ENCODE measurements at regions not wholly inside any gene's neighbourhood (a gene's known extent, or its start where the extent isn't known, plus 50 kb on each side); places are given as distances from the start of the nearest gene placed in this dataset.
A peak's percentile ranks its signal among the peaks of the same experiment; 100 is the strongest.

GRCh38 chr5:90264689-90265544, 144.6 kb downstream of the CETN3 start:
- H4K8ac ChIP-seq (ENCODE audit: low read depth, low read length): no peak overlapping the region
- no peak overlapping the region for H3K4me2 ChIP-seq (ENCODE audit: insufficient read depth, low read length, poor library complexity, severe bottlenecking)
- no peak overlapping the region for H3K4ac ChIP-seq (ENCODE audit: low read length)
- H3K4me3 ChIP-seq (ENCODE audit: low read length in 2 of 2): no peak overlapping the region
- no peak overlapping the region for H3K23ac ChIP-seq (ENCODE audit: low read depth, low read length, poor library complexity)
- no peaks in the 10 kb centered on the region for H3K27me3 ChIP-seq (ENCODE audit: control insufficient read depth in 3 of 3, insufficient read depth in 3 of 3, low read depth in 1 of 3, low read length in 3 of 3)
- H2BK15ac ChIP-seq (ENCODE audit: low read length): no peak overlapping the region
- no peaks in the 10 kb centered on the region for H3K36me3 ChIP-seq (replicated peaks in 1 of 2; ENCODE audit: control insufficient read depth in 2 of 2, insufficient read depth in 2 of 2, low read length in 2 of 2)
- H2BK120ac ChIP-seq (ENCODE audit: low read depth, low read length): no peak overlapping the region
- H2BK5ac ChIP-seq (ENCODE audit: low read length): no peak overlapping the region
- H3K4me1 ChIP-seq (ENCODE audit: control insufficient read depth in 2 of 2, insufficient read depth in 1 of 2, low read depth in 1 of 2, low read length in 2 of 2): peaks cover 4% of the 10 kb centered on the region in 2 donors
- H3K27ac ChIP-seq (replicated peaks; ENCODE audit: low read length): no peak overlapping the region
- H3K9me3 ChIP-seq (replicated peaks in 1 of 2; ENCODE audit: control insufficient read depth in 2 of 2, insufficient read depth in 1 of 2, low read depth in 1 of 2, low read length in 2 of 2): no peaks in the 10 kb centered on the region
- H3K18ac ChIP-seq (ENCODE audit: low read length): no peak overlapping the region
- no peak overlapping the region for H2BK12ac ChIP-seq (ENCODE audit: low read length)
- WGBS, 2 donors (ENCODE audit: extremely low coverage in 2 of 2, insufficient read length in 2 of 2, insufficient replicate concordance in 1 of 2): no CpG with 5 or more reads among the region's 9 CpGs
- H3K9ac ChIP-seq (ENCODE audit: low read depth, low read length, poor library complexity): no peak overlapping the region
- no peaks in the 10 kb centered on the region for H3K79me1 ChIP-seq (ENCODE audit: low read depth, low read length)
- peak overlapping the region; percentile 18 for H2AFZ ChIP-seq (ENCODE audit: low read length)
- peak; percentile 49 for DNase-seq (ENCODE audit: low spot score)
- no peak overlapping the region for H4K91ac ChIP-seq (ENCODE audit: low read depth, low read length, poor library complexity)
- H2AK5ac ChIP-seq (ENCODE audit: low read depth, low read length): no peak overlapping the region
- no peak overlapping the region for H3K14ac ChIP-seq (ENCODE audit: low read length)

- no peak overlapping the region for H2AK5ac ChIP-seq (ENCODE audit: low read depth, low read length)
- no peak overlapping the region for H3K4me3 ChIP-seq (ENCODE audit: low read length in 2 of 2)
- no peak overlapping the region for H2BK12ac ChIP-seq (ENCODE audit: low read length)
- H3K4me1 ChIP-seq (ENCODE audit: control insufficient read depth in 2 of 2, insufficient read depth in 1 of 2, low read depth in 1 of 2, low read length in 2 of 2): peaks cover 4% of the 10 kb centered on the region in 2 donors
- no peak overlapping the region for H4K91ac ChIP-seq (ENCODE audit: low read depth, low read length, poor library complexity)
- no peaks in the 10 kb centered on the region for H3K9me3 ChIP-seq (replicated peaks in 1 of 2; ENCODE audit: control insufficient read depth in 2 of 2, insufficient read depth in 1 of 2, low read depth in 1 of 2, low read length in 2 of 2)
- no peaks in the 10 kb centered on the region for H3K27me3 ChIP-seq (ENCODE audit: control insufficient read depth in 3 of 3, insufficient read depth in 3 of 3, low read depth in 1 of 3, low read length in 3 of 3)
- DNase-seq (ENCODE audit: low spot score): no peak
- no peak overlapping the region for H3K4ac ChIP-seq (ENCODE audit: low read length)
- H3K79me1 ChIP-seq (ENCODE audit: low read depth, low read length): no peaks in the 10 kb centered on the region
- no peak overlapping the region for H3K27ac ChIP-seq (replicated peaks; ENCODE audit: low read length)
- no peak overlapping the region for H2BK120ac ChIP-seq (ENCODE audit: low read depth, low read length)
- no peaks in the 10 kb centered on the region for H3K36me3 ChIP-seq (replicated peaks in 1 of 2; ENCODE audit: control insufficient read depth in 2 of 2, insufficient read depth in 2 of 2, low read length in 2 of 2)
- no CpG with 5 or more reads among the region's 12 CpGs for WGBS, 2 donors (ENCODE audit: extremely low coverage in 2 of 2, insufficient read length in 2 of 2, insufficient replicate concordance in 1 of 2)
- no peak overlapping the region for H4K8ac ChIP-seq (ENCODE audit: low read depth, low read length)
- H2BK5ac ChIP-seq (ENCODE audit: low read length): no peak overlapping the region
- no peak overlapping the region for H2BK15ac ChIP-seq (ENCODE audit: low read length)
- no peak overlapping the region for H3K18ac ChIP-seq (ENCODE audit: low read length)
- H3K23ac ChIP-seq (ENCODE audit: low read depth, low read length, poor library complexity): no peak overlapping the region
- H2AFZ ChIP-seq (ENCODE audit: low read length): peak overlapping the region; percentile 25
- H3K9ac ChIP-seq (ENCODE audit: low read depth, low read length, poor library complexity): no peak overlapping the region
- no peak overlapping the region for H3K4me2 ChIP-seq (ENCODE audit: insufficient read depth, low read length, poor library complexity, severe bottlenecking)
- no peak overlapping the region for H3K14ac ChIP-seq (ENCODE audit: low read length)
Measured at GRCh38 chr5:90263102-90263820, 146.3 kb downstream of the CETN3 start.

- H3K36me3 ChIP-seq (replicated peaks in 1 of 2; ENCODE audit: control insufficient read depth in 2 of 2, insufficient read depth in 2 of 2, low read length in 2 of 2): no peaks in the 10 kb centered on the region
- H4K8ac ChIP-seq (ENCODE audit: low read depth, low read length): no peak overlapping the region
- no peaks in the 10 kb centered on the region for H3K4me1 ChIP-seq (ENCODE audit: control insufficient read depth in 2 of 2, insufficient read depth in 1 of 2, low read depth in 1 of 2, low read length in 2 of 2)
- no peak overlapping the region for H3K4ac ChIP-seq (ENCODE audit: low read length)
- H3K4me3 ChIP-seq (ENCODE audit: low read length in 2 of 2): no peak overlapping the region
- no peak overlapping the region for H2AFZ ChIP-seq (ENCODE audit: low read length)
- WGBS, 2 donors (ENCODE audit: extremely low coverage in 2 of 2, insufficient read length in 2 of 2, insufficient replicate concordance in 1 of 2): no CpG with 5 or more reads among the region's 1 CpG
- H2BK5ac ChIP-seq (ENCODE audit: low read length): no peak overlapping the region
- no peaks in the 10 kb centered on the region for H3K79me1 ChIP-seq (ENCODE audit: low read depth, low read length)
- no peak overlapping the region for H3K4me2 ChIP-seq (ENCODE audit: insufficient read depth, low read length, poor library complexity, severe bottlenecking)
- no peak overlapping the region for H3K27ac ChIP-seq (replicated peaks; ENCODE audit: low read length)
- no peak overlapping the region for H4K91ac ChIP-seq (ENCODE audit: low read depth, low read length, poor library complexity)
- H3K27me3 ChIP-seq (ENCODE audit: control insufficient read depth in 3 of 3, insufficient read depth in 3 of 3, low read depth in 1 of 3, low read length in 3 of 3): no peaks in the 10 kb centered on the region
- H3K9ac ChIP-seq (ENCODE audit: low read depth, low read length, poor library complexity): no peak overlapping the region
- no peak overlapping the region for H3K18ac ChIP-seq (ENCODE audit: low read length)
- H2BK120ac ChIP-seq (ENCODE audit: low read depth, low read length): no peak overlapping the region
- H2BK15ac ChIP-seq (ENCODE audit: low read length): no peak overlapping the region
- H2AK5ac ChIP-seq (ENCODE audit: low read depth, low read length): no peak overlapping the region
- H3K9me3 ChIP-seq (replicated peaks in 1 of 2; ENCODE audit: control insufficient read depth in 2 of 2, insufficient read depth in 1 of 2, low read depth in 1 of 2, low read length in 2 of 2): no peaks in the 10 kb centered on the region
- no peak overlapping the region for H2BK12ac ChIP-seq (ENCODE audit: low read length)
- no peak overlapping the region for H3K14ac ChIP-seq (ENCODE audit: low read length)
- no peak for DNase-seq (ENCODE audit: low spot score)
- H3K23ac ChIP-seq (ENCODE audit: low read depth, low read length, poor library complexity): no peak overlapping the region
Measured at GRCh38 chr5:90251447-90251846, 158.1 kb downstream of the CETN3 start.

GRCh38 chr5:90248640-90249039, 160.9 kb downstream of the CETN3 start:
- Histone ChIP-seq H2BK5ac (ENCODE audit: low read length) (no peak overlapping the region), H3K36me3 (replicated peaks in 1 of 2; ENCODE audit: control insufficient read depth in 2 of 2, insufficient read depth in 2 of 2, low read length in 2 of 2) (no peaks in the 10 kb centered on the region), H4K91ac (ENCODE audit: low read depth, low read length, poor library complexity) (no peak overlapping the region), H3K18ac (ENCODE audit: low read length) (no peak overlapping the region), H3K4me2 (ENCODE audit: insufficient read depth, low read length, poor library complexity, severe bottlenecking) (no peak overlapping the region), H3K4me3 (ENCODE audit: low read length in 2 of 2) (no peak overlapping the region), H3K9me3 (replicated peaks in 1 of 2; ENCODE audit: control insufficient read depth in 2 of 2, insufficient read depth in 1 of 2, low read depth in 1 of 2, low read length in 2 of 2) (no peaks in the 10 kb centered on the region), H3K23ac (ENCODE audit: low read depth, low read length, poor library complexity) (no peak overlapping the region), H2BK15ac (ENCODE audit: low read length) (no peak overlapping the region), H3K27ac (replicated peaks; ENCODE audit: low read length) (no peak overlapping the region), H3K4ac (ENCODE audit: low read length) (no peak overlapping the region), H3K9ac (ENCODE audit: low read depth, low read length, poor library complexity) (no peak overlapping the region), H2BK12ac (ENCODE audit: low read length) (no peak overlapping the region), H3K4me1 (ENCODE audit: control insufficient read depth in 2 of 2, insufficient read depth in 1 of 2, low read depth in 1 of 2, low read length in 2 of 2) (no peaks in the 10 kb centered on the region), H4K8ac (ENCODE audit: low read depth, low read length) (no peak overlapping the region), H3K79me1 (ENCODE audit: low read depth, low read length) (no peaks in the 10 kb centered on the region), H2AFZ (ENCODE audit: low read length) (no peak overlapping the region), H3K27me3 (ENCODE audit: control insufficient read depth in 3 of 3, insufficient read depth in 3 of 3, low read depth in 1 of 3, low read length in 3 of 3) (no peaks in the 10 kb centered on the region), H2BK120ac (ENCODE audit: low read depth, low read length) (no peak overlapping the region), H3K14ac (ENCODE audit: low read length) (no peak overlapping the region), H2AK5ac (ENCODE audit: low read depth, low read length) (no peak overlapping the region)
- no CpG with 5 or more reads among the region's 1 CpG for WGBS, 2 donors (ENCODE audit: extremely low coverage in 2 of 2, insufficient read length in 2 of 2, insufficient replicate concordance in 1 of 2)
- DNase-seq (ENCODE audit: low spot score): no peak

Measured in neuronal stem cell (in vitro differentiated cells).